PC-3 (cell line): ENCODE measurements at regions not wholly inside any gene's neighbourhood (a gene's known extent, or its start where the extent isn't known, plus 50 kb on each side); places are given as distances from the start of the nearest gene placed in this dataset.

Experiments
- ATAC-seq: fragments of 200-7000 bp; cut with Tn5 transposase; 2 replicates; pipeline ENCODE4 v1.9.1; 2020; ENCODE audit warnings: mild to moderate bottlenecking, moderate library complexity
- BruUV-seq: library from RNA; stranded (reverse); fragments of 400-500 nt; replicated peaks from 2 replicates; lab custom pipeline; 2021; lab: Mats Ljungman, UMichigan
- CTCF ChIA-PET: fragments of 300-600 bp; sonication (Branson Sonifier 250); formaldehyde crosslinking; loops from one replicate; lab custom pipeline; 2022; ENCODE audit warnings: antibody characterized with exemption; lab: Charles Lee
- POLR2A ChIA-PET: fragments of 300-600 bp; sonication (Branson Sonifier 250); formaldehyde crosslinking; loops from one replicate; lab custom pipeline; 2022; ENCODE audit warnings: antibody characterized with exemption; ENCODE audit not compliant: unreplicated experiment; lab: Charles Lee
- DNase-seq: peaks from one replicate; pipeline ENCODE4 v3.0.0-alpha.2; 2015
- H2AFZ ChIP-seq: fragments of 300-600 bp; sonication (generic); 2 replicates; pipeline ENCODE4 v1.6.0; 2016; ENCODE audit warnings: antibody characterized with exemption, low read length
- H3F3A ChIP-seq: fragments of 300-600 bp; sonication (generic); one replicate; pipeline ENCODE4 v1.6.0; 2017; ENCODE audit warnings: antibody characterized with exemption, low read length, control low read depth, mild to moderate bottlenecking; ENCODE audit not compliant: unreplicated experiment
- H3K27ac ChIP-seq: fragments of 300-600 bp; sonication (generic); 2 replicates; pipeline ENCODE4 v1.5.1; 2016; ENCODE audit warnings: mild to moderate bottlenecking, low read length
- H3K27me3 ChIP-seq: fragments of 300-600 bp; sonication (generic); 2 replicates; pipeline ENCODE4 v1.6.1; 2016; ENCODE audit warnings: low read length, mixed read lengths
- H3K36me3 ChIP-seq: fragments of 300-600 bp; sonication (generic); 2 replicates; pipeline ENCODE4 v1.6.1; 2016; ENCODE audit warnings: low read depth, mixed run types, low read length, mixed read lengths
- H3K4me1 ChIP-seq: fragments of 300-600 bp; sonication (generic); 2 replicates; pipeline ENCODE4 v1.5.1; 2016; ENCODE audit warnings: low read length; ENCODE audit not compliant: insufficient read depth
- H3K4me2 ChIP-seq: fragments of 300-600 bp; sonication (generic); 2 replicates; pipeline ENCODE4 v1.6.0; 2016; ENCODE audit warnings: low read length
- H3K4me3 ChIP-seq: fragments of 300-600 bp; sonication (generic); 2 replicates; pipeline ENCODE4 v1.5.1; 2016; ENCODE audit warnings: mild to moderate bottlenecking, low read length, mixed read lengths
- H3K79me2 ChIP-seq: fragments of 300-600 bp; sonication (generic); 2 replicates; pipeline ENCODE4 v1.6.1; 2017; ENCODE audit warnings: low read length, mixed read lengths
- H3K9ac ChIP-seq: fragments of 300-600 bp; sonication (generic); 2 replicates; pipeline ENCODE4 v1.6.0; 2016; ENCODE audit warnings: mild to moderate bottlenecking, low read length
- H3K9me2 ChIP-seq: fragments of 300-600 bp; sonication (generic); replicated peaks from 2 replicates; pipeline ENCODE4 v1.6.1; 2016; ENCODE audit warnings: mixed run types, low read length, mixed read lengths
- H3K9me3 ChIP-seq: fragments of 300-600 bp; sonication (generic); 2 replicates; pipeline ENCODE4 v1.6.1; 2016; ENCODE audit warnings: low read length, mixed read lengths
- H4K20me1 ChIP-seq: fragments of 300-600 bp; sonication (generic); 2 replicates; pipeline ENCODE4 v1.6.1; 2016; ENCODE audit warnings: low read length, mixed read lengths
- CTCF ChIP-seq: fragments of 300-600 bp; sonication (generic); conservative IDR thresholded peaks from 2 replicates; pipeline ENCODE4 v1.5.1; 2017; ENCODE audit warnings: antibody characterized with exemption, low read depth, mild to moderate bottlenecking, low read length
- EZH2 ChIP-seq: fragments of 300-600 bp; sonication (generic); IDR thresholded peaks from one replicate; pipeline ENCODE4 v1.6.1; 2017; ENCODE audit warnings: antibody characterized with exemption, mild to moderate bottlenecking, low read length; ENCODE audit not compliant: unreplicated experiment
- EZH2phosphoT487 ChIP-seq: fragments of 300-600 bp; sonication (generic); IDR thresholded peaks from 2 replicates; pipeline ENCODE4 v1.6.1; 2018; ENCODE audit warnings: mild to moderate bottlenecking, antibody characterized with exemption, low read length, borderline replicate concordance
- intact Hi-C: fragments of 100-400 bp; cut with micrococcal nuclease; formaldehyde crosslinking; loops from 2 replicates; pipeline ENCODE4 v1.9.0; 2023

- no peak overlapping the region for H3K4me3 ChIP-seq
- H3K27me3 ChIP-seq = 0 out of 2 replicates have a peak, but pooled peaks cover 3% of the 10 kb centered on the region
- no peaks in the 10 kb centered on the region for H3K9me2 ChIP-seq
- ChIA-PET POLR2A (interaction anchor here (0.9 kb wide), 1 partner anchor 227 kb away, joined by 8 read pairs; no protein-coding TSS in a partner anchor), CTCF (no interaction called here)
- no peak overlapping the region for H3K4me2 ChIP-seq
- BruUV-seq = no TSS peak
- no peak for DNase-seq
- TF ChIP-seq EZH2 = no peak
- TF ChIP-seq CTCF = no peak
- no peak for TF ChIP-seq EZH2phosphoT487
- ATAC-seq = no peak
- H3K79me2 ChIP-seq = no peaks in the 10 kb centered on the region
- H4K20me1 ChIP-seq = no peaks in the 10 kb centered on the region
- no peaks in the 10 kb centered on the region for H3K4me1 ChIP-seq
- H3K9ac ChIP-seq = no peak overlapping the region
- no peaks in the 10 kb centered on the region for H3K9me3 ChIP-seq
- H3K36me3 ChIP-seq = no peaks in the 10 kb centered on the region
- intact Hi-C loops = loop anchor here (5.0 to 10.0 kb wide), 2 partner anchors 231 to 588 kb away; partner anchors contain the start of gene GALNT18
- H3K27ac ChIP-seq = no peak overlapping the region
- H3F3A ChIP-seq = no peaks in the 10 kb centered on the region
- H2AFZ ChIP-seq = no peak overlapping the region
These were observed 178.5 kb upstream of the ZBED5 start for GRCh38 chr11:11036185-11036847.

- ATAC-seq = no peak
- no peak overlapping the region for H3K4me2 ChIP-seq
These were observed 177.5 kb upstream of the ZBED5 start for GRCh38 chr11:11035331-11035730.

More at GRCh38 chr11:11035331-11035730, 177.5 kb upstream of the ZBED5 start:
- no peaks in the 10 kb centered on the region for H3F3A ChIP-seq
- no peak overlapping the region for H3K4me3 ChIP-seq
- no TSS peak for BruUV-seq
- no peak overlapping the region for H2AFZ ChIP-seq
- no peaks in the 10 kb centered on the region for H3K9me2 ChIP-seq
- no peaks in the 10 kb centered on the region for H4K20me1 ChIP-seq
- intact Hi-C loops = loop anchor here (5.0 to 10.0 kb wide), 2 partner anchors 232 to 589 kb away; partner anchors contain the start of gene GALNT18
- H3K27me3 ChIP-seq = 0 out of 2 replicates have a peak, but pooled peaks cover 3% of the 10 kb centered on the region
- no peaks in the 10 kb centered on the region for H3K79me2 ChIP-seq
- no peaks in the 10 kb centered on the region for H3K9me3 ChIP-seq
- CTCF ChIA-PET = no interaction called here
- no peak for TF ChIP-seq EZH2
- no peak for TF ChIP-seq EZH2phosphoT487
- no peak for TF ChIP-seq CTCF
- H3K9ac ChIP-seq = no peak overlapping the region
- no peaks in the 10 kb centered on the region for H3K4me1 ChIP-seq
- DNase-seq = no peak
- POLR2A ChIA-PET = no interaction called here
- no peaks in the 10 kb centered on the region for H3K36me3 ChIP-seq
- H3K27ac ChIP-seq = no peak overlapping the region
